Sigmoid colon (tissue), 6 donors: ENCODE measurements at regions not wholly inside any gene's neighbourhood (a gene's known extent, or its start where the extent isn't known, plus 50 kb on each side); places are given as distances from the start of the nearest gene placed in this dataset.

Experiments
- DNase-seq: peaks from one replicate; pipeline ENCODE4 v3.0.0-alpha.2; 2019
- H3K27ac ChIP-seq, 4 donors: fragments of 200-600 bp; sonication (generic); one replicate each; pipeline ENCODE4 v1.5.1; 2016 to 2019; ENCODE audit warnings: mild to moderate bottlenecking in 1 of 4
- H3K27me3 ChIP-seq, 3 donors: fragments of 200-600 bp; sonication (generic); one replicate each; pipeline ENCODE4 v1.5.1; 2019; ENCODE audit warnings: mild to moderate bottlenecking in 1 of 3
- H3K36me3 ChIP-seq, 4 donors: fragments of 200-600 bp; sonication (generic); one replicate each; pipeline ENCODE4 v1.5.1; 2016 to 2019
- H3K4me1 ChIP-seq, 4 donors: fragments of 200-600 bp; sonication (generic); one replicate each; pipeline ENCODE4 v1.5.1; 2017 to 2019
- H3K4me3 ChIP-seq, 4 donors: fragments of 200-600 bp; sonication (generic); one replicate each; pipeline ENCODE4 v1.5.1; 2017 to 2019; ENCODE audit warnings: mild to moderate bottlenecking in 2 of 4, moderate library complexity in 1 of 4
- H3K9me3 ChIP-seq, 4 donors: fragments of 200-600 bp in 3 of 4; sonication (generic) in 3 of 4; one replicate each; pipeline versions ENCODE4 v1.5.1 to v1.6.1; 2013 to 2019
- EP300 ChIP-seq, 4 donors: sonication (generic); formaldehyde crosslinking; IDR thresholded peaks; one replicate each; pipeline ENCODE4 v1.6.1; 2017; ENCODE audit warnings: antibody characterized with exemption in 4 of 4
- POLR2A ChIP-seq, 2 donors: fragments of 450-650 bp; IDR thresholded peaks; one replicate each; pipeline ENCODE4 v1.6.1; 2016; ENCODE audit warnings: antibody characterized with exemption in 2 of 2, mild to moderate bottlenecking in 2 of 2, moderate library complexity in 2 of 2
- POLR2AphosphoS5 ChIP-seq, 4 donors: sonication (generic); formaldehyde crosslinking; IDR thresholded peaks; one replicate each; pipeline ENCODE4 v1.6.1; 2017; ENCODE audit warnings: antibody characterized with exemption in 4 of 4
- WGBS, 2 donors: extraction: QIAGEN DNeasy Blood & Tissue Kit; methylation state at CpG; one replicate each; pipeline ENCODE4 v1.1.7; 2013; 5-methylcytosine and 5-hydroxymethylcytosine counted together
- intact Hi-C: fragments of 100-400 bp; cut with DNase I; formaldehyde crosslinking; loops from one replicate; pipeline ENCODE4 v1.15.1; 2023
- TF ChIP-seq, protein P1 (sequence below), 4 experiments: fragments of 450-650 bp in 3 of 4; fragments of 200-600 bp in 1 of 4; IDR thresholded peaks; one replicate each; pipeline ENCODE4 v1.5.1; 2016 to 2019; ENCODE audit warnings: antibody characterized with exemption in 4 of 4, mild to moderate bottlenecking in 3 of 4, moderate library complexity in 2 of 4
- donor health status: healthy with polysubstance abuse.
- donor health status: healthy.

DNA sequence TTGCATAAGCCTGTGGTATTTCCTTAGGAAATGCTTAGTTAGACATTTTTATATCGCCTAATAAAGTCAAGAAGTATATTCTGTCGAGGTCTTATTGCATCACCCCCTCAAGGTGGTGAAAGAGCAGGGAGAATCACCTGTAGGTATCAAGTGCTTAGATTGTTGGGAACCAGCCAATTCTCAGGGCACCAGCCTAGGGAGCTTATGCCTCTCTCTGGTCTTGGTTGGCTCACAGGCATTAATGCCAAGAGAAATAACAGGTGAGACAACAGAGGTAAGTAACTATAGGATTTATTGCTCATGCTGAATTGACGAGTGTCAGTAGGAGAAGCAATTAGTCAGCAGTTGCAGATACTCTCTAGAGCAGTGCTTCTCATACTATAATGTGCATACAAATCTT lies 663.3 kb upstream of the ZNF804A start:
- Histone ChIP-seq H3K27me3 (no peaks in the 10 kb centered on the region), H3K27ac (no peak overlapping the region), H3K9me3 (no peaks in the 10 kb centered on the region), H3K4me1 (no peaks in the 10 kb centered on the region), H3K4me3 (no peak overlapping the region), H3K36me3 (no peaks in the 10 kb centered on the region)
- intact Hi-C loops = no loop called here
- 69 to 84% methylated on average over 3 of the region's 3 CpGs for WGBS, 2 donors
- DNase-seq = no peak
- TF ChIP-seq POLR2A (IDR thresholded peaks at IDR 0.05) (no peak), EP300 (IDR thresholded peaks at IDR 0.05) (no peak), POLR2AphosphoS5 (IDR thresholded peaks at IDR 0.05) (no peak)
- TF ChIP-seq, protein P1, sequence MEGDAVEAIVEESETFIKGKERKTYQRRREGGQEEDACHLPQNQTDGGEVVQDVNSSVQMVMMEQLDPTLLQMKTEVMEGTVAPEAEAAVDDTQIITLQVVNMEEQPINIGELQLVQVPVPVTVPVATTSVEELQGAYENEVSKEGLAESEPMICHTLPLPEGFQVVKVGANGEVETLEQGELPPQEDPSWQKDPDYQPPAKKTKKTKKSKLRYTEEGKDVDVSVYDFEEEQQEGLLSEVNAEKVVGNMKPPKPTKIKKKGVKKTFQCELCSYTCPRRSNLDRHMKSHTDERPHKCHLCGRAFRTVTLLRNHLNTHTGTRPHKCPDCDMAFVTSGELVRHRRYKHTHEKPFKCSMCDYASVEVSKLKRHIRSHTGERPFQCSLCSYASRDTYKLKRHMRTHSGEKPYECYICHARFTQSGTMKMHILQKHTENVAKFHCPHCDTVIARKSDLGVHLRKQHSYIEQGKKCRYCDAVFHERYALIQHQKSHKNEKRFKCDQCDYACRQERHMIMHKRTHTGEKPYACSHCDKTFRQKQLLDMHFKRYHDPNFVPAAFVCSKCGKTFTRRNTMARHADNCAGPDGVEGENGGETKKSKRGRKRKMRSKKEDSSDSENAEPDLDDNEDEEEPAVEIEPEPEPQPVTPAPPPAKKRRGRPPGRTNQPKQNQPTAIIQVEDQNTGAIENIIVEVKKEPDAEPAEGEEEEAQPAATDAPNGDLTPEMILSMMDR (IDR thresholded peaks at IDR 0.05) = no peak

DNA sequence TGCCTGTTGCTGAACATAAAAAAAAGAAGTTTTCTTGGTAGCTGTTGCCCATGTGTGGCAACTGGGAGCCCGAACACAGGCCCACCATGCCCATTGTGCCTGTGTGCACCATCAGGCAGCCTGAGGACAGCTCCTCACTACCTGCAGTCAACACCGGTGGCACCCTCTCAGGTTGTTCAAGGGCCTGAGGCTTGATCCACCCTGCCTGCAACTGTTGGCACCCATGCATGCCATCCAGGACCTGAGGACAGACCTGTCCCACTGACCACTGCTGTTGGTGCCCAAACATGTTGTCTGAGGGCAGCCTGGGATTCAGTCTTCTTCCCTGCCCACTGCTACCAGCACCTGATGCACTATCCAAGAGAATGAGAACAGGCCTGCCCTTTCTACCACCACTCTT lies 661.1 kb upstream of the ZNF804A start:
- WGBS, 2 donors = 89 to 91% methylated on average over 2 of the region's 2 CpGs
- DNase-seq = no peak
- intact Hi-C loops = no loop called here
- no peak for TF ChIP-seq POLR2AphosphoS5 (IDR thresholded peaks at IDR 0.05)
- Histone ChIP-seq H3K9me3 (no peaks in the 10 kb centered on the region), H3K4me3 (no peak overlapping the region), H3K36me3 (no peaks in the 10 kb centered on the region), H3K27ac (no peak overlapping the region), H3K27me3 (no peaks in the 10 kb centered on the region), H3K4me1 (no peaks in the 10 kb centered on the region)

DNA sequence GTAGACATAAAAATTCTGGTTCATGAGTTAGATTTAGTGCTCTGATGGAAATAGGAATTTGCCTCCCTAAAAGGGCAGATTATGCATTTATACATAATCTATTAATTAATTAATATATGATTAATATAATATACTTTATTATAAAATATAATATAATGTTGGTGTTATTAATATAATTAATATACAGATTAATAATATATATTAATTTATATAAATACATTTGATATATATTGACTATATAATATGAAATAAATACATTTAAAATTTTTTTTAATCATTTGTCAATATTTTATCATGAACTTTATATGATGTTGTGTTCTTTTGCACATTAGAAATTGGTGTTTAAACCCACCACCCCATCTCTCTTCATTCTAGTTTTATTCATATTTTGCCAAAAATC lies 652.1 kb upstream of the ZNF804A start:
- Histone ChIP-seq H3K36me3 (no peaks in the 10 kb centered on the region), H3K27me3 (no peaks in the 10 kb centered on the region), H3K27ac (no peak overlapping the region), H3K4me3 (no peak overlapping the region), H3K4me1 (no peaks in the 10 kb centered on the region), H3K9me3 (no peaks in the 10 kb centered on the region)
- intact Hi-C loops = no loop called here
- TF ChIP-seq EP300 (IDR thresholded peaks at IDR 0.05) (no peak), POLR2AphosphoS5 (IDR thresholded peaks at IDR 0.05) (no peak), POLR2A (IDR thresholded peaks at IDR 0.05) (no peak)
- TF ChIP-seq, protein P1 (IDR thresholded peaks at IDR 0.05) = no peak
- DNase-seq = no peak

DNA sequence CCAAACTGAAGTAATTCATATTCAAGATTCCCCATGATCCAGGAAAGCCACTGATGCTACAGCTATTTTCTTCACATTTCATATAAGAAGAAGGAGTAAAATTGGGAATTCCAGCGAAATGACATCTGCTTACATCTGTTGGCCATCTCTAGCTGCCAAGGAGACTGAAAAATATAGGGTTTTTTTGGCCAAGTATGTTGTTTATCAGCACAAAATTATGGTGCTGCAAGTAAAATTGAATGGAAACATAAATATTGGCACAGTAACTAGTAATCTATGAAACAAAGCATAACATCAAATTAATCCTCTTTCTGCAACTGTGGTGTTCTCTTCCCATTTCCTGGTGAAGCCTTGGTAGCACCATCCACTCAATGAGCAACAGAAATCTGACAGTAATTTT lies 649.5 kb upstream of the ZNF804A start:
- Histone ChIP-seq H3K27ac (no peak overlapping the region), H3K27me3 (no peaks in the 10 kb centered on the region), H3K36me3 (no peaks in the 10 kb centered on the region), H3K4me1 (no peaks in the 10 kb centered on the region), H3K4me3 (no peak overlapping the region), H3K9me3 (no peaks in the 10 kb centered on the region)
- 67 to 68% methylated on average over 1 of the region's 1 CpG for WGBS, 2 donors
- intact Hi-C loops = no loop called here
- no peak for DNase-seq
- TF ChIP-seq POLR2A (IDR thresholded peaks at IDR 0.05) (no peak), POLR2AphosphoS5 (IDR thresholded peaks at IDR 0.05) (no peak), EP300 (IDR thresholded peaks at IDR 0.05) (no peak)
- TF ChIP-seq, protein P1 (IDR thresholded peaks at IDR 0.05) = no peak

DNA sequence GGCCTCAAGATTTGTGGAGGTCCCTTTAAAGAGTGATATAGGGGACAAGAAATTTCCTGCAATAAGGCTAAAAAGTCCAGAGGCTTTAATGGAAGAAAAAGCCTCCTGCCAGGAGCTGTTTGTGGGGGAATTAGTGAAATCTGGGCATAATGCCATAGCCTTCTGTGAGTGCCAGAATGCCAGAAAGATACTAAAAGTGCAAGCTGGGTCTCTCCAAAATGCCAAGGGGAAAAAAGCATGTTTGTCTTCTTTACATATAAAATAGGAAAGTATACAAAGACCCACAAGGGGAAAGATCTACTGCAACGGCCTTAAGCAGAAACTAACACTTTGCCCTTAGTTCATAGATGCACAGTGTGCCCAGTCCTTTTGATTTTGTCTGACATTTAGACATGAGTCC lies 647.7 kb upstream of the ZNF804A start:
- H3K27ac ChIP-seq = no peak overlapping the region
- H3K4me3 ChIP-seq = no peak overlapping the region
- TF ChIP-seq POLR2A (IDR thresholded peaks at IDR 0.05) (no peak), POLR2AphosphoS5 (IDR thresholded peaks at IDR 0.05) (no peak), EP300 (IDR thresholded peaks at IDR 0.05) (no peak)
- TF ChIP-seq, protein P1 (IDR thresholded peaks at IDR 0.05) = no peak
- no peaks in the 10 kb centered on the region for H3K27me3 ChIP-seq
- H3K9me3 ChIP-seq = no peaks in the 10 kb centered on the region
- no peaks in the 10 kb centered on the region for H3K4me1 ChIP-seq
- H3K36me3 ChIP-seq = no peaks in the 10 kb centered on the region
- intact Hi-C loops = no loop called here
- WGBS, 2 donors = 85 to 90% methylated on average over 1 of the region's 1 CpG
- no peak for DNase-seq
